Gastroesophageal sphincter (tissue), 4 donors: ENCODE measurements at regions not wholly inside any gene's neighbourhood (a gene's known extent, or its start where the extent isn't known, plus 50 kb on each side); places are given as distances from the start of the nearest gene placed in this dataset.
A peak's percentile ranks its signal among the peaks of the same experiment; 100 is the strongest.

Experiments used
- ATAC-seq: fragments of 150-250 bp; one replicate; pipeline ENCODE4 v1.9.1; 2016; ENCODE audit warnings: mild to moderate bottlenecking, moderate library complexity
- H3K27ac ChIP-seq, 4 donors: fragments of 200-600 bp; sonication (generic) in 3 of 4; 1 replicate in 3 of 4; 2 replicates in 1 of 4; pipeline ENCODE4 v1.5.1; 2016 to 2019
- H3K27me3 ChIP-seq: fragments of 200-600 bp; sonication (generic); one replicate; pipeline ENCODE4 v1.5.1; 2019
- H3K36me3 ChIP-seq, 2 donors: fragments of 200-600 bp; sonication (generic); one replicate each; pipeline ENCODE4 v1.5.1; 2019; ENCODE audit warnings: control low read depth in 1 of 2
- H3K4me1 ChIP-seq, 3 donors: fragments of 200-600 bp; sonication (generic); 1 replicate in 2 of 3; 2 replicates in 1 of 3; pipeline ENCODE4 v1.5.1; 2016 to 2019; ENCODE audit warnings: control low read depth in 2 of 3
- H3K4me3 ChIP-seq, 2 donors: fragments of 200-600 bp; sonication (generic); one replicate each; pipeline ENCODE4 v1.5.1; 2019; ENCODE audit warnings: mild to moderate bottlenecking in 1 of 2, moderate library complexity in 1 of 2
- H3K9me3 ChIP-seq, 3 donors: fragments of 200-600 bp; sonication (generic); one replicate each; pipeline ENCODE4 v1.5.1; 2017 to 2019; ENCODE audit warnings: control low read depth in 2 of 3
- EP300 ChIP-seq: sonication (generic); formaldehyde crosslinking; IDR thresholded peaks from one replicate; pipeline ENCODE4 v1.6.1; 2017; ENCODE audit warnings: antibody characterized with exemption, mild to moderate bottlenecking
- POLR2A ChIP-seq, 2 donors: fragments of 450-650 bp; IDR thresholded peaks; one replicate each; pipeline ENCODE4 v1.6.1; 2017; ENCODE audit warnings: antibody characterized with exemption in 2 of 2, mild to moderate bottlenecking in 2 of 2, moderate library complexity in 1 of 2
- POLR2AphosphoS5 ChIP-seq: sonication (generic); formaldehyde crosslinking; IDR thresholded peaks from one replicate; pipeline ENCODE4 v1.6.1; 2017; ENCODE audit warnings: antibody characterized with exemption
- WGBS, 2 donors: methylation state at CpG; one replicate each; pipeline ENCODE4 v1.1.5; 2018; ENCODE audit warnings: low coverage in 1 of 2; 5-methylcytosine and 5-hydroxymethylcytosine counted together
- TF ChIP-seq, protein P1 (sequence below), 4 experiments: fragments of 200-600 bp in 2 of 4; fragments of 450-650 bp in 2 of 4; sonication (generic) in 1 of 4; IDR thresholded peaks; one replicate each; pipeline ENCODE4 v1.5.1; 2017 to 2019; ENCODE audit warnings: antibody characterized with exemption in 4 of 4, mild to moderate bottlenecking in 2 of 4, moderate library complexity in 2 of 4

DNA sequence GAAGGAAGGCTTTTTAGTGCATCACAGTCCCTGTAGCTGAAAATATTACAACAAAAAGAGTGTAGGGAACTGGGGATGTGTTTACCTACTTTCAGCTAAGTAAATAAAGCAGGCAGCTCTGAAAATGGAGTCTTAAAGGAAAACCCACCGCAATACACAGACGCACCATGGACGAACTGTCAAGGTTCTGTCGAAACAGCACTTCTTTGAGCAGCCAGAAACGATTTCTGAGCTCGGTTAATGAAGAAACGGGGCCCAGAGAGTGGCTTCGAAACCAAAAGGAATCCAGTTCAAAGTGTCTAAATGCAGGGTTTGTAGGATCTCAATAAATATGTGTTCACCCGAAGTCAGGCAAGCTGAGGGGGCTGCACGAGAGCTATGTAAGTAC lies 275.4 kb upstream of the NEBL start:
- TF ChIP-seq POLR2A (IDR thresholded peaks at IDR 0.05) (no peak), POLR2AphosphoS5 (no peak), EP300 (no peak)
- TF ChIP-seq, protein P1, sequence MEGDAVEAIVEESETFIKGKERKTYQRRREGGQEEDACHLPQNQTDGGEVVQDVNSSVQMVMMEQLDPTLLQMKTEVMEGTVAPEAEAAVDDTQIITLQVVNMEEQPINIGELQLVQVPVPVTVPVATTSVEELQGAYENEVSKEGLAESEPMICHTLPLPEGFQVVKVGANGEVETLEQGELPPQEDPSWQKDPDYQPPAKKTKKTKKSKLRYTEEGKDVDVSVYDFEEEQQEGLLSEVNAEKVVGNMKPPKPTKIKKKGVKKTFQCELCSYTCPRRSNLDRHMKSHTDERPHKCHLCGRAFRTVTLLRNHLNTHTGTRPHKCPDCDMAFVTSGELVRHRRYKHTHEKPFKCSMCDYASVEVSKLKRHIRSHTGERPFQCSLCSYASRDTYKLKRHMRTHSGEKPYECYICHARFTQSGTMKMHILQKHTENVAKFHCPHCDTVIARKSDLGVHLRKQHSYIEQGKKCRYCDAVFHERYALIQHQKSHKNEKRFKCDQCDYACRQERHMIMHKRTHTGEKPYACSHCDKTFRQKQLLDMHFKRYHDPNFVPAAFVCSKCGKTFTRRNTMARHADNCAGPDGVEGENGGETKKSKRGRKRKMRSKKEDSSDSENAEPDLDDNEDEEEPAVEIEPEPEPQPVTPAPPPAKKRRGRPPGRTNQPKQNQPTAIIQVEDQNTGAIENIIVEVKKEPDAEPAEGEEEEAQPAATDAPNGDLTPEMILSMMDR (IDR thresholded peaks at IDR 0.05): no peak
- no peaks in the 10 kb centered on the region for H3K9me3 ChIP-seq
- no peaks in the 10 kb centered on the region for H3K36me3 ChIP-seq
- ATAC-seq: no peak
- peak overlapping the region in 1 of 2 donors; percentile 59 for H3K4me3 ChIP-seq
- no peak overlapping the region for H3K27ac ChIP-seq
- 42 to 43% methylated on average over 2 to 9 of the region's 10 CpGs for WGBS, 2 donors
- H3K4me1 ChIP-seq: peaks cover 0 to 23% (median 15%) of the 10 kb centered on the region in 3 donors
- H3K27me3 ChIP-seq: peaks cover 56% of the 10 kb centered on the region

DNA sequence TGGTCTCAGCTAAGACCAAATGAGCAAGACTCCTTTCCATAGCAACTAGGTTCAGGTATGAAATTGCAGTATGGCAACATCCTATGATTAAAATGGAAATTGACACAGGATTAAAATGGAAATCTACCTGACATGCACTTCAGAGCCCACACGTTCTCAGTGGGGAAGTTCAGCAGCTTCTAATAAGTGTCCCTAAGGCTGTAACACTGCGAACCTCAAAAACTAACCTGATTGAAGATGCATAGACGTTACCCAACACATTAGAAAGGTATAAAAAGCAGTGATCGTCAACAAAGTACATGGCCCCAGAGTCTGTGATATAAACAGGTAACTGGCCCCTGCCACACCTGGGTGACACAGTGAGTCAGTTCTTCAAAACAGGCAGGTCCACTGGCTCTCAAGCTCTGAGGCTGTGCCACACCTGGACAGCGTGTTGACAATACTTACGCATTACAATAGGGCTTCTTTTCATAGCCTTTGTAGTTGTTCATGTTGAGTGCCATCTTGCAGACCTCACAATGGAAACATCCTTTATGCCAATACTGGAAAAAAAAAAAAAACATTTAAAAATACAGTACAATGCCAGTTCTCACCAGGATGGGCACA lies 274.9 kb upstream of the NEBL start:
- Histone ChIP-seq H3K27ac (no peak overlapping the region), H3K4me3 (no peak overlapping the region), H3K4me1 (peaks cover 0 to 23% (median 15%) of the 10 kb centered on the region in 3 donors), H3K27me3 (peaks cover 51% of the 10 kb centered on the region), H3K36me3 (no peaks in the 10 kb centered on the region), H3K9me3 (no peaks in the 10 kb centered on the region)
- no peak for ATAC-seq
- TF ChIP-seq, protein P1 (IDR thresholded peaks at IDR 0.05): no peak
- WGBS, 2 donors: 89 to 100% methylated on average over 4 to 5 of the region's 6 CpGs

DNA sequence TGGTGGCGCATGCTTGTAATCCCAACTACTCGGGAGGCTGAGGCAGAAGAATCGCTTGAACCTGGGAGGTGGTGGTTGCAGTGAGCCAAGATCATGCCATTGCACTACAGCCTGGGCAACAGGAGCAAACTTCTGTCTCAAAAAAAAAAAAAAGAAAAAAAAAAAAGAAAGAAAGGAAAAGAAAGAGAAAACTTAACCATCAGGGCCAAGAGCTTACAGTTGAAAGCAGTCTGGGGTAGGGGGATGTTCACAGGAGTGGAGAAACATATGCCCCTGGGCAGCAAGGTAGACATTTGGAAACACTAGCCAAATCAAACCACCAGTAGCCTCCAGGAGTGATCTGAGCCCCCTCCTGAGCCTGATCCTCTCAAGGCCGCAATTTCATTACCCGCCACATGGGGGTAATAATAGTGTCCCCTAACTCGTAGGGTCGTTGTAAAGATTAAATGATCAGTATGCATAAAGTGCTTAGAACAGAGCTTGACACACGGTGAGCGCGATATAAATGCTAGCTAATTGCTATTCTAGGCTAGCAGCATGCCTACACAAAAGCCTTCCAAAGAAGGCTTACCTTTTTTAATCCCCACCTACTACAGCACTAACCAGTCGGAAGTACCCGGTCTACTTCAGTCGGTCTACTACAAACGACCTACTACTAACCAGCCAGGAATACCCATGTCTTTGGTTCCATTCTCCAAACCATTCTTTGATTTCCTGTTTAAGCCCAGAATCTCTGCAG lies 274.3 kb upstream of the NEBL start:
- Histone ChIP-seq H3K4me1 (peaks cover 0 to 23% (median 15%) of the 10 kb centered on the region in 3 donors), H3K27me3 (peaks cover 46% of the 10 kb centered on the region), H3K4me3 (no peak overlapping the region), H3K36me3 (no peaks in the 10 kb centered on the region), H3K9me3 (no peaks in the 10 kb centered on the region), H3K27ac (no peak overlapping the region)
- 78 to 83% methylated on average over 11 to 12 of the region's 14 CpGs for WGBS, 2 donors
- no peak for TF ChIP-seq EP300
- TF ChIP-seq, protein P1 (IDR thresholded peaks at IDR 0.05): no peak
- no peak for TF ChIP-seq POLR2A (IDR thresholded peaks at IDR 0.05)
- no peak for TF ChIP-seq POLR2AphosphoS5
- no peak for ATAC-seq

DNA sequence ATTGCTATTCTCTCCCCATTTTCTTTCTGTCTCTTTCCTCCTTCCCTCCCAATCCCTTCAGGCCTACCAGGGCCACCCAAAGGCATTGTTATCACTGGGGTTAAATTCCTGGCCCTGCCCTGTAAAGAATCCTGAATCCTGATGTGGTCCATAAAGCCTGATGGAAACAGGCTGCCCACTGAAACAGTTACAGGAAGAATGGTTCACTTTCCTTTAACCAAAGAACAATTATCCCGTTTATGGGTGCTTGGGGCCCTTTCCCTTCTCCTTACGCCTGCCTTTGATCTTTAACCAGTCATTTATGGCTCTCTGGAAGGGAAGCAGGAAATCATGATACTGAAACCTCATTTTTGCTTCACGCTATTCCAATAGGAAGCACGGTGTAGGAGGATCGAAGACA lies 273.1 kb upstream of the NEBL start:
- ATAC-seq: no peak
- no peak overlapping the region for H3K4me3 ChIP-seq

More for the DNA sequence above, 273.1 kb upstream of the NEBL start:
- Histone ChIP-seq H3K36me3 (no peaks in the 10 kb centered on the region), H3K9me3 (no peaks in the 10 kb centered on the region), H3K27ac (no peak overlapping the region), H3K4me1 (peaks cover 0 to 23% (median 15%) of the 10 kb centered on the region in 3 donors), H3K27me3 (peaks cover 40% of the 10 kb centered on the region)
- 64 to 73% methylated on average over 3 to 5 of the region's 5 CpGs for WGBS, 2 donors
- TF ChIP-seq EP300 (no peak), POLR2A (IDR thresholded peaks at IDR 0.05) (no peak), POLR2AphosphoS5 (no peak)
- TF ChIP-seq, protein P1 (IDR thresholded peaks at IDR 0.05): no peak
